SIG-M5 treated with dmso at 0.1 percent for 504 hours (cell line): ENCODE measurements at regions not wholly inside any gene's neighbourhood (a gene's known extent, or its start where the extent isn't known, plus 50 kb on each side); places are given as distances from the start of the nearest gene placed in this dataset.
A peak's percentile ranks its signal among the peaks of the same experiment; 100 is the strongest.

Experiments
- DNase-seq: peaks from one replicate; lab custom pipeline; 2025; ENCODE audit not compliant: unreplicated experiment; lab: John Stamatoyannopoulos, UW

DNA sequence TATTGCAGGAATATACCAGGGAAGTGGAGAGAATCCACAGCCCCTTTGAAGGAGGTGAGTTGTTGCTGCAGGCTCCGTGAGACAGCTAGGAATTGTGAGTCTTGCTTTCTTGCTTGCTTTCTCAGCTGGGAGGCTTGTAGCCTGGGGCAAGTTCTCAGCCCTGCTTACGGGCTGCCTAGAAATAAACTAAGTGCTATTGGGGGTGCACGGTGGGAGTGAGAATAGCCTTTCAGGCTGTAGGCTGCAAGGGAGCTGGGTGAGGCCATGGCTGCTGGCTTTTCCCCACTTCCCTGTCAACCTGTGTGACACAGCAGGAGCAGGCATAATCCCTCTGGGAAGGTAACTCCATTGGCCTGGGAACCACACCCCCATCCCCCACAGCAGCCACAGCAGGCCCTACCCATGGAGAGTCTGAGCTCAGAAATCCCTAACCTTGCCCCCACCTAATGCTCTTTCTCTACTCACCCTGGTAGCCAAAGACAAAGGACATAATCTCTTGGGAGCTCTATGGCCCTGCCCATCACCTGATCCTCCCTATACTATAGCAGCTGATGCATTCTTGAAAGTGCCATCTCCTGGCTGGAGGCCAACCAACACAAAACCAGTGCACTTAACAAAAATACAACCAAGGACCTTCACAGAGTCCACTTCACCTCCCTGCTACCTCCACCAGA, 113.0 kb downstream of the MMRN1 start:
- no peak for DNase-seq

DNA sequence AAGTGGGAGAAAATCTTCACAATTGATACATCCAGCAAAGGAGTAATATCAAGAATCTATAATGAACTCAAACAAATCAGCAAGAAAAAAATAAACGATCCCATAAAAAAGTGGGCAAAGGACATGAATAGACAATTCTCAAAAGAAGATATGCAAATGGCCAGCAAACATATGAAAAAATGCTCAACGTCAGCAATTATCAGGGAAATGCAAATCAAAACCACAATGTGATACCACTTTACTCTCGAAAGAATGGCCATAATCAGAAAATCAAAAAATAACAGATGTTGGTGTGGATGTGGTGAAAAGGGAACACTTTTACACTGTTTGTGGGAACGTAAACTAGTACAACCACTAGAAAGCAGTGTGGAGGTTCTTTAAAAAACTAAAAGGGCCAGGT, 114.3 kb upstream of the CCSER1 start:
- DNase-seq = no peak

- DNase-seq = no peak
These were observed 102.7 kb upstream of the CCSER1 start for GRCh38 chr4:90024519-90024918.

DNA sequence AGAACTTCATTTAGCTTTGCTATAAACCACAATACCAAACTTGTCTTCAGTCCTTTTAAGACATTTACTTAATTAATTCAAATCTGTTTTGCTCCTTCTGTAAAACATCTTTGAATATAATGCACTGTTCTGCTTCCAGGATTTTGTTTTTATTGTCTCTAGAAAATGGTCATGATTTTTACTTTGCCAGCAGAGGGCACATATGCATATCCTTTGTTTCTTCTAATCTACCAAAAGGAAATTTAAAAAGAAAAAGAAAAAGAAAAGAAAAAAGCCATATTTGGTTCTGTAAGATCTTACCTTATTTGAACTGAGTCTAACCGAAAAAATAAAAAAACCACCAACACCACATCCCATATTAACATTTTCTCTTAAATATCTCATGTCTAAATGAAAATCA, 101.9 kb upstream of the CCSER1 start:
- no peak for DNase-seq

GRCh38 chr4:90027565-90027964, 99.6 kb upstream of the CCSER1 start:
- DNase-seq = peak; percentile 3

DNA sequence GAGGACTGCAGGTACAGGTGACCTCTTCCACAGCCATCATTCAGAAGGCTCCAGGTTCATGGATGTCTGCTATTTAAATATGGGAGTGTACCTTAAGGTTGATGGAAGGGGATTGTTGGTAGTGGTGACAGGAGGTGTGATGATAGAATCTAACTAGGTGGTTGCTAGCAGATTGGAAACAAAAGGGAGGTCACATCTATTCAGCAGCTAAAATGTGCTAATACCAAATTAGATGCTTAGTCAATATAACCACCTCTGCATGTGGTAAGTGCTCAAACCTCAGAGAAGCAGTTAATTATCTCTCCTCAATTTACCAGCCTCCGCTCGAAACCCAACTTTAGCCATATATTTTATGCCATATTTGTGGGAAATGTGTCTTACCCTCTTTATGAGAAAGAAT, 98.7 kb upstream of the CCSER1 start:
- DNase-seq = no peak

DNA sequence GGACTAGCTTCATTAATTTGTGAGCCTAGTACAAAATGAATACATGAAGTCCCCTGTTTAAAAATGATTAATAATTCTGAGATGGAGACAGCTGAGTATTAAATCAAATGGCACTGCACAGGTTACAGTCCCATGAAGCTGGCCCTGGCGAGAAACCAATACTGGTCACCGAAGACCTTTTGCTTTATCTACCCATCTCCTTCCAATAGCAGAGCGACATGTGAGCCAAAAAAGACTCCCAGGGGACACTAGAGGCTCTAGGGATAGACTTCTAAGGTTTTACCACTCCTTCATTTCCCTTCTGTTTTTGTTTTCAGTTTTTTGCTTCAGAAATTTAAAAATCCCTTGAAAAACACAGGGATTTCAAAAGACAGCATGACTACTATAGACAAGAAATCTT, 97.0 kb upstream of the CCSER1 start:
- DNase-seq = no peak

DNA sequence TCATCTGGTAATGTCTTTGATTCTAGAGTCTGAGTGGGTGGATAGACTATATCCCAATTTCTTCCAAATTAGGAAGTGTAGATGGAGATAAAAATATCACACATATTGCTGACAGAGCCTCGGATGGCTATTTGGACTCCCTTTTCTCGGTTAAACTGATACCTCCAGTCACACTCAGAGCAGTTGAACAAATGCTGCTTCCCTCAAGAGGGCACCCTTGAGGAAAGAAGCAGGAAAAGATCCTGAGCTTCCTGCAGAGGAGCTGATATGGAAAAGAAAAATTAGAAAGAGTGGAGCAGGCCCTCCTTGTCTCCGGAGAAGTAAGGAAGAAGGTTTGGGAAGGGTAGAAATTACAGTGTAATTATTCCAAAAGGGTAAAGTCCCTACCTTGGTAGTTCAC, 96.2 kb upstream of the CCSER1 start:
- DNase-seq = peak; percentile 1

DNA sequence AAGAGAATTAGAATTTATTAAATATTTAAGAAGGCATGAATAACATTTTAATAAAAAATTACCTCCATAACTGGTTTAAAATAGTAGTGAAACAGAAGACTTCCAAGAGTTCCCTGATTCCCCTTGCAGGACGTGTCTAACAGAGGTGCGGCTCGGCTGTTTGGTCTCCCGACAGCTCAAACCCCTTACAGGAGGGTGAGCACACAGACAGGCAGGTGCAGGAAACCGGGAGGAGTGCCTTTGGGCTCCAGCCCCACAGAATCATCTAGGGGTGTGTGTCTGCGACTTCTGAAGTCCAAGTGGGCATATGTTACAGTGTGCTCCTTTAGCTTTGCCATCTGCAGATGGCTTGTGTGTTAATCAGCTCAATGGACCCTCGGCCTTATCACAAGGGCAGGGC, 88.1 kb upstream of the CCSER1 start:
- no peak for DNase-seq

DNA sequence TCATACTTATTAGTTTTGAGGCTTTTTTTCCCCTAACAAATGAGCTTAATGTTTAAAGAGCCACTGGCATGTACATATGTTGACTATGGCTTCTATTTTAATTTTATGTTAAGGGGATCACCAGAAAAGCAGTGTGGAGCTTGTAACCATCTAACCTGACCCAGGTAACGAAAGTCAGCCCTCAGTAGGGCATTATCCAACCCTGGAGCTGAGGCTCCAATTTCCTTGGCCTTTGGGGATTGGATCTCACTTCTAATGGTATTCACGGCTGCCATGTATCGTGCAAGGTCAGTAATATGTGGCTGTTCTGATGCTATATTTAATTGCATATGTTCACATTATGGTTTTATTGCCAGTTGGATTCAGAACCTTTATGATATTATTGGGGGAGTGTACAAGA, 75.2 kb upstream of the CCSER1 start:
- DNase-seq = no peak

DNA sequence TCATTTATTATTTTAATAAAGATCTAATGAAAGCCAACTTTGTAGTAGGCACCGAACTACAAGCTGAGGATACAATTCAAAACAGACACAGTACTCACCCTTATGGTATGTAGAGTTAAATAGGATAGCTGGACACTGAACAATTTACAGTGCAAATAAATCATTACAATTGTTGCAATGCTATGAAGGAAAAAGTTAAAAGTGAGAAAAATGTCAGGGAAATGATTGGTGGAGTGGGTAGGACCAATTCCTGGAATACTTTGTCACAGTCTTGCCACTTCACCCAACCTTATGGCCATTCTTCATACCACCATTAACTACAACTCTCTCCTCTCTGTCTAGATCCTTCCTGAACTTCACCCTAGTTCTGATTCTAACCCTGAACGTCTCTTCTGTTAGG, 70.1 kb upstream of the CCSER1 start:
- DNase-seq = no peak

- no peak for DNase-seq
These were observed 67.2 kb upstream of the CCSER1 start for GRCh38 chr4:90060039-90060438.

GRCh38 chr4:90061881-90062280, 65.3 kb upstream of the CCSER1 start:
- no peak for DNase-seq

DNA sequence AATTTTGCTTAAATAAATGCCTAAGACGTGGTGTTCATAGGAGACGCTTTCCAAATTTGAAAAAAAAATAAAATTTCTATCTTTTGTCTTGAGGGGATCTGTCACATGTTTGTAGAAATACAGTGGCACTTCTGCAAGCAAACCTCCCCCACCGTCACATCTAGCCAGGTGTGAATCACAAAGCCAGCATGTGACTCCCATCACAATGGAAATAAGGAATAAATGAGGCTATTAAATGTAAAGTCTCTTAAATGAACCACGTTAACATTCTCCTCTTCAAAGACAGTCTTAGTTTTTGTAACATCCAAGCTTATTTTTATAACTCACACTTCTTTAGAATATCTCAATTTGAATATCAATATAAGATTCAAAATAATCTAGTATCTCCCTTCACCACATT, 63.0 kb upstream of the CCSER1 start:
- no peak for DNase-seq

- no peak for DNase-seq
These were observed 58.0 kb upstream of the CCSER1 start for GRCh38 chr4:90069151-90069550.

DNA sequence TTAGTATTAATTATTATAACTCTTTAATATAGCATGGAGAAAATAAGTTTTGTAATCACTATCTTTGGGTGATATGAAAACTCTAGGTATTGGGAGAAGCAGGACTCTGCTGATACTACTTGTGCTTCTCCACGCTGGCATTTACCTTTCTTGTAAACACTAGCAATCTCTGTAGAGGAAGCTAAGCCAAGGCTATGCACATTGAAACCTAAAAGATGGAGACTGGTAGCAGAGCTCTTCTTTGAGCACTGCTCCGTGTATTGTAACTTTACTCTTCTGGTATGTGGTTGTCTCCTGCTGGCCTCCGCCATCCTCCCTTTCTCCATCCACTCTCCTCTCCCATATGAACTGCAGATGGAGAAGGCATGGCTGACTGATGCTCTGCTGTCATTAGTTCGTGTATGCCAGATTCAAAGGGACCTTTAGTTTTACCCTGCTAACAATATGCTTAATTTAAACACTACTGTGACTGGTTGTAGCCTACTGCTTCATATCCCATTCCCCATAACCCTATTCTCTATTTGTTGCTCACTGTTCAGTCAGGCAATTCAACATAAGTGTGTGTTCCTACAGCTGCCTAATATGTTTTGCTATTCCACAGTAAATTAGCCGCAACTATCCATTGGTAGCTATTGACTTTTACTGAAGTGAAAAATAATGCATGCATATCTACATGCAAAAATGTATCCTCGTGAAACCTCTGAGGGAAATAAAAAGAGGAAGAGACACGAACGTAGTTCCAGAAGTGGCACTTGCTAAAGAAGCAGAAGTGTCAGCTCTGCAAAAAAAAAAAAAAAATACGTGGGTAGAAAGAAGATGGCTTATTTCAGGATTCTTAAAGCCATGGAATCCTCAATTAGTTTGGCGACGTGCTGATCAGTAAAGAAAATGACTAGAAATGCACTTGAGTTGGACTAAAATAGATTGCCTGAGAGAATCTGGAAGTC, 55.6 kb upstream of the CCSER1 start:
- DNase-seq = peak; percentile 0

DNA sequence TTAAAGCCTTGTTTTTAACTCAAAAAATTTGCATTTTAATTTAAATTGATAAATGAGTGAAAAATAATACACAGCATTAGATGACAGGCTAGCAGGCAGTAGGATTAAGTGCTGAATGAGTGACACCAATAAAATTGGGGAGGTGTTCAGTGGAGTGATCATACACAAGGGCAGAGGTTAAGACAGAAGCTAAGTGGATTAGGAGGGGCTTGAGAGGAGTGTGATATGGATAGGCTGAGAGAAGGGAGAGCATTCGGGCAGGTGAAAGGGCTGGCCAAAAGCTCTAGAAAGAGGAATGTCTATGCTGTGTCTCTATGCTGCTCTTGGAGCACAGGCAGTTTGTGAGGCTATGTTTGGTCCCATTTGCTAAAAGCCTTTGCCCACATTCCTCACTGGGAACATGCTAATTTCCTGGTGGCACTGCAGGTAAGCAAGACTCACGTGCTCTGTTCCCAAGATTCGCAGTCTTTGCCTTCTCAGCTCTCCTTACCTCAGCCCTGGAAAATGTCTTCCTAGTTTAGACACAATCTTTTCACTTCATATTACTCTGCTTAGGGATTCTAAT, 52.8 kb upstream of the CCSER1 start:
- no peak for DNase-seq
